ENCODE measurements at regions not wholly inside any gene's neighbourhood (a gene's known extent, or its start where the extent isn't known, plus 50 kb on each side); places are given as distances from the start of the nearest gene placed in this dataset.

DNA sequence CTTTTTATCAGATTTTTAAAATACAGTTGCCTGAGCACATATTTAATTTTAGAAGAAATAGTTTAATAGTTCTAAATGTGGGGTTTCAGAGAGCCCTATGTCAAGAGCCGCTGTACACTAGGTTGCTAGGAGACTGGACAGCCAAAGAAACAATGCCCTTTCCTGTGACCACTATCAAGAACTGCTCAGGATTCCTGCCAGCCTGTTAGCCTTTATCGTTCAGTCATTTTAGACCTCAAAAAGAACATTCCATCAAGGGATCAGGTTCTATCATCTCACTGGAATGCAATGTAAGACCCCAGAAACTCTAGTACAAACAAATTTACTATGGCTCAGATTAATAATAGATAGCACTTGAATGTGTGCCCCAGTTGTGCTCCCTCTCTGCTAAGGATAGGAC, 181.2 kb upstream of the CCN2 start:
- ATAC-seq (ENCODE audit: low read depth) (0 out of 2 replicates have a peak, but pooled peaks have one; percentile 3), DNase-seq (peak; percentile 58)
- H2BK120ac ChIP-seq (ENCODE audit: low read depth, low read length): peak overlapping the region; percentile 97
- in situ Hi-C loops (cut with MboI; ENCODE audit: low sequenced_read_pairs): loop anchor here (5.0 kb wide), 2 partner anchors 75 to 180 kb away; partner anchors contain the start of gene CCN2
- H3K27me3 ChIP-seq (ENCODE audit: control insufficient read depth, insufficient read depth, low read length): no peaks in the 10 kb centered on the region
- peak overlapping the region; percentile 97 for H3K14ac ChIP-seq (replicated peaks; ENCODE audit: low read depth, low read length)
- H2AFZ ChIP-seq (replicated peaks; ENCODE audit: low read length, poor library complexity): no peak overlapping the region
- H3K18ac ChIP-seq (ENCODE audit: low read depth, low read length): peak overlapping the region; percentile 99
- dilution Hi-C loops (cut with HindIII; ENCODE audit: low sequenced_read_pairs, unreplicated experiment): no loop called here
- H3K9me1 ChIP-seq (ENCODE audit: insufficient read depth, low read length): peaks cover 6% of the 10 kb centered on the region
- peak overlapping the region; percentile 98 for H2BK5ac ChIP-seq (ENCODE audit: low read depth, low read length, poor library complexity, severe bottlenecking)
- H3K79me1 ChIP-seq (ENCODE audit: low read depth in 1 of 2, low read length in 2 of 2): no peaks in the 10 kb centered on the region
- H3K9me3 ChIP-seq (ENCODE audit: control insufficient read depth, insufficient read depth, low read length): no peaks in the 10 kb centered on the region
- peak overlapping the region; percentile 98 for H4K5ac ChIP-seq (ENCODE audit: low read depth, low read length)
- peak overlapping the region; percentile 73 for H3K9ac ChIP-seq (ENCODE audit: low read depth, low read length)
- no peak overlapping the region for H3K4me3 ChIP-seq (ENCODE audit: insufficient read depth, low read depth, low read length)
- H3K4me2 ChIP-seq (ENCODE audit: low read depth, low read length): peak overlapping the region; percentile 71; the same call in 1 of the 2 replicates
- ChIA-PET POLR2A (ENCODE audit: unreplicated experiment) (interaction anchor here (0.8 to 5.0 kb wide), 2 partner anchors 178 to 181 kb away, joined by 3 to 36 read pairs; partner anchors contain the start of gene CCN2), CTCF (interaction anchor here (0.6 kb wide), 1 partner anchor 292 kb away, joined by 3 read pairs; no protein-coding TSS in a partner anchor)
- peaks cover 26% of the 10 kb centered on the region for H3K4me1 ChIP-seq (ENCODE audit: control insufficient read depth, insufficient read depth, low read length)
- H2BK15ac ChIP-seq (ENCODE audit: low read depth, low read length): peak overlapping the region; percentile 62; the same call in 2 of the 3 replicates
- BruUV-seq (replicated peaks): no TSS peak
- H3K23ac ChIP-seq (ENCODE audit: low read depth, low read length): peak overlapping the region; percentile 88; the same call in 1 of the 2 replicates
- no CpG with 5 or more reads among the region's 2 CpGs for WGBS, 2 experiments (ENCODE audit: extremely low coverage in 2 of 2, insufficient read length in 1 of 2)
- peak overlapping the region; percentile 96 for H3K27ac ChIP-seq (ENCODE audit: insufficient read depth, low read length)
- H3K36me3 ChIP-seq (ENCODE audit: control insufficient read depth, insufficient read depth, low read length): no peaks in the 10 kb centered on the region
- peak overlapping the region; percentile 81 for H3K56ac ChIP-seq (ENCODE audit: extremely low read depth, insufficient read depth, low read length)
- peak overlapping the region; percentile 94 for H3K4ac ChIP-seq (ENCODE audit: low read depth, low read length)
- H4K20me1 ChIP-seq (ENCODE audit: insufficient read depth, low read length): no peaks in the 10 kb centered on the region
- H4K8ac ChIP-seq (ENCODE audit: low read depth in 2 of 2, low read length in 2 of 2): peak overlapping the region; percentile 41 to 96
- intact Hi-C loops (cut with micrococcal nuclease): loop anchor here (2.0 to 5.0 kb wide), 2 partner anchors 48 to 65 kb away; no protein-coding TSS in a partner anchor
- H2AK5ac ChIP-seq (ENCODE audit: low read depth, low read length): peak overlapping the region; percentile 75
- H2AK9ac ChIP-seq (replicated peaks; ENCODE audit: low read depth, low read length, poor library complexity): no peak overlapping the region
- H2BK20ac ChIP-seq (ENCODE audit: low read depth, low read length): peak overlapping the region; percentile 96
- H4K91ac ChIP-seq (ENCODE audit: insufficient read depth, low read depth, low read length): peak overlapping the region; percentile 89
- TF ChIP-seq CEBPB (IDR thresholded peaks at IDR 0.05; ENCODE audit: low read depth, low read length): no peak
- TF ChIP-seq MAZ (IDR thresholded peaks at IDR 0.05; ENCODE audit: borderline replicate concordance, low read depth, low read length): no peak
- TF ChIP-seq MAFK (IDR thresholded peaks at IDR 0.05; ENCODE audit: low read depth, low read length): no peak
- TF ChIP-seq FOS (IDR thresholded peaks at IDR 0.05; ENCODE audit: low read depth, low read length): no peak
- TF ChIP-seq USF2 (IDR thresholded peaks at IDR 0.05; ENCODE audit: low read depth, low read length): no peak
- no peak for TF ChIP-seq RCOR1 (IDR thresholded peaks at IDR 0.05; ENCODE audit: insufficient replicate concordance, low read length)
- no peak for TF ChIP-seq RAD21 (IDR thresholded peaks at IDR 0.05; ENCODE audit: low read length)
- TF ChIP-seq MXI1 (IDR thresholded peaks at IDR 0.05; ENCODE audit: borderline replicate concordance, low read depth, low read length): no peak
- no peak; the same call in 1 of the 2 replicates for TF ChIP-seq POLR2A (IDR thresholded peaks at IDR 0.05; ENCODE audit: low read depth, low read length)

Data from IMR-90 (cell line).